ENCODE measurements at regions not wholly inside any gene's neighbourhood (a gene's known extent, or its start where the extent isn't known, plus 50 kb on each side); places are given as distances from the start of the nearest gene placed in this dataset.

GRCh38 chr12:115749071-115749841, 528.2 kb downstream of the MED13L start:
- Histone ChIP-seq H3F3A (ENCODE audit: insufficient read depth, low read length, poor library complexity, severe bottlenecking) (no peaks in the 10 kb centered on the region), H2AFZ (ENCODE audit: low read depth, low read length) (no peak overlapping the region), H3K9ac (ENCODE audit: low read length) (no peak overlapping the region), H3K9me2 (ENCODE audit: insufficient read depth, low read length) (no peaks in the 10 kb centered on the region), H4K20me1 (ENCODE audit: insufficient read depth) (no peaks in the 10 kb centered on the region), H3K79me2 (replicated peaks; ENCODE audit: insufficient read depth, low read length) (no peaks in the 10 kb centered on the region), H3K4me2 (ENCODE audit: low read length) (no peak overlapping the region), H3K27me3 (ENCODE audit: insufficient read depth, low read depth, low read length) (peaks cover 11% of the 10 kb centered on the region), H3K27ac (ENCODE audit: low read length) (no peak overlapping the region), H3K36me3 (ENCODE audit: insufficient read depth, low read length) (no peaks in the 10 kb centered on the region), H3K4me3 (ENCODE audit: low read length) (no peak overlapping the region), H3K9me3 (ENCODE audit: low read length) (no peaks in the 10 kb centered on the region)
- TF ChIP-seq TAF1 (IDR thresholded peaks at IDR 0.05; ENCODE audit: low read depth): no peak
- TF ChIP-seq REST (IDR thresholded peaks at IDR 0.05; ENCODE audit: borderline replicate concordance): no peak
- no peak for TF ChIP-seq POLR2AphosphoS5 (IDR thresholded peaks at IDR 0.05)
- TF ChIP-seq RAD21 (conservative IDR thresholded peaks at IDR 0.05): no peak
- TF ChIP-seq CTCF (IDR thresholded peaks at IDR 0.05; ENCODE audit: poor library complexity, severe bottlenecking): no peak
- TF ChIP-seq EP300 (conservative IDR thresholded peaks at IDR 0.05; ENCODE audit: poor library complexity, severe bottlenecking): no peak
- TF ChIP-seq MXI1 (conservative IDR thresholded peaks at IDR 0.05; ENCODE audit: poor library complexity, severe bottlenecking): no peak
- no peak for TF ChIP-seq SMC3 (conservative IDR thresholded peaks at IDR 0.05; ENCODE audit: poor library complexity)
- no peak for TF ChIP-seq EZH2 (IDR thresholded peaks at IDR 0.05; ENCODE audit: borderline replicate concordance, insufficient read depth, low read length, poor library complexity, severe bottlenecking)

GRCh38 chr12:115740586-115741155, 536.8 kb downstream of the MED13L start:
- TF ChIP-seq TAF1 (IDR thresholded peaks at IDR 0.05; ENCODE audit: low read depth) (no peak), POLR2AphosphoS5 (IDR thresholded peaks at IDR 0.05) (no peak), REST (IDR thresholded peaks at IDR 0.05; ENCODE audit: borderline replicate concordance) (no peak), CTCF (IDR thresholded peaks at IDR 0.05; ENCODE audit: poor library complexity, severe bottlenecking) (no peak), EZH2 (IDR thresholded peaks at IDR 0.05; ENCODE audit: borderline replicate concordance, insufficient read depth, low read length, poor library complexity, severe bottlenecking) (no peak), EP300 (conservative IDR thresholded peaks at IDR 0.05; ENCODE audit: poor library complexity, severe bottlenecking) (no peak), RAD21 (conservative IDR thresholded peaks at IDR 0.05) (no peak), SMC3 (conservative IDR thresholded peaks at IDR 0.05; ENCODE audit: poor library complexity) (no peak), MXI1 (conservative IDR thresholded peaks at IDR 0.05; ENCODE audit: poor library complexity, severe bottlenecking) (no peak)
- Histone ChIP-seq H3K9me3 (ENCODE audit: low read length) (no peaks in the 10 kb centered on the region), H3K4me3 (ENCODE audit: low read length) (no peak overlapping the region), H2AFZ (ENCODE audit: low read depth, low read length) (no peak overlapping the region), H3K27ac (ENCODE audit: low read length) (no peak overlapping the region), H3F3A (ENCODE audit: insufficient read depth, low read length, poor library complexity, severe bottlenecking) (no peaks in the 10 kb centered on the region), H3K9me2 (ENCODE audit: insufficient read depth, low read length) (no peaks in the 10 kb centered on the region), H3K4me2 (ENCODE audit: low read length) (no peak overlapping the region), H3K36me3 (ENCODE audit: insufficient read depth, low read length) (no peaks in the 10 kb centered on the region), H3K79me2 (replicated peaks; ENCODE audit: insufficient read depth, low read length) (no peaks in the 10 kb centered on the region), H3K27me3 (ENCODE audit: insufficient read depth, low read depth, low read length) (no peaks in the 10 kb centered on the region), H4K20me1 (ENCODE audit: insufficient read depth) (no peaks in the 10 kb centered on the region), H3K9ac (ENCODE audit: low read length) (no peak overlapping the region)
